SK-N-SH treated with all-trans-retinoic acid at 6 μM for 48 hours (cell line): ENCODE measurements at regions not wholly inside any gene's neighbourhood (a gene's known extent, or its start where the extent isn't known, plus 50 kb on each side); places are given as distances from the start of the nearest gene placed in this dataset.

Experiments
- ATAC-seq: fragments of 200-7000 bp; cut with Tn5 transposase; 3 replicates; pipeline ENCODE4 v1.9.1; 2020; ENCODE audit warnings: mild to moderate bottlenecking, moderate library complexity
- ARNTL ChIP-seq: fragments of 450-650 bp; formaldehyde crosslinking; IDR thresholded peaks from 2 replicates; pipeline ENCODE4 v1.5.0; 2020; ENCODE audit warnings: low read depth, mild to moderate bottlenecking, moderate library complexity, borderline replicate concordance
- BACH2 ChIP-seq: fragments of 250-450 bp; sonication (Bioruptor Pico); IDR thresholded peaks from 2 replicates; pipeline ENCODE4 v1.9.0; 2021; ENCODE audit warnings: mild to moderate bottlenecking, borderline replicate concordance
- CSDC2 ChIP-seq: fragments of 250-450 bp; sonication (Bioruptor Pico); IDR thresholded peaks from 2 replicates; pipeline ENCODE4 v1.5.0; 2020; ENCODE audit warnings: mild to moderate bottlenecking, moderate library complexity
- ESRRG ChIP-seq: fragments of 250-450 bp; sonication (Bioruptor Pico); IDR thresholded peaks from 2 replicates; pipeline ENCODE4 v1.6.1; 2021; ENCODE audit warnings: mild to moderate bottlenecking
- GLIS3 ChIP-seq: fragments of 250-450 bp; sonication (Bioruptor Pico); IDR thresholded peaks from 2 replicates; pipeline ENCODE4 v1.5.0; 2020; ENCODE audit warnings: mild to moderate bottlenecking, moderate library complexity
- ISL1 ChIP-seq: fragments of 250-450 bp; sonication (Bioruptor Pico); IDR thresholded peaks from 2 replicates; pipeline ENCODE4 v2.1.2; 2022; ENCODE audit warnings: mild to moderate bottlenecking, moderate library complexity
- OSR1 ChIP-seq: fragments of 250-450 bp; sonication (Bioruptor Pico); IDR thresholded peaks from 2 replicates; pipeline ENCODE4 v1.8.0; 2022; ENCODE audit warnings: moderate library complexity, mild to moderate bottlenecking, inconsistent platforms
- POU6F1 ChIP-seq: fragments of 250-450 bp; sonication (Bioruptor Pico); IDR thresholded peaks from 2 replicates; pipeline ENCODE4 v1.8.0; 2021; ENCODE audit warnings: low read depth, mild to moderate bottlenecking, moderate library complexity, borderline replicate concordance
- PPARA ChIP-seq: fragments of 250-450 bp; sonication (Bioruptor Pico); IDR thresholded peaks from 2 replicates; pipeline ENCODE4 v1.5.0; 2020; ENCODE audit warnings: mild to moderate bottlenecking, borderline replicate concordance
- RARB ChIP-seq: fragments of 250-450 bp; sonication (Bioruptor Pico); IDR thresholded peaks from 2 replicates; pipeline ENCODE4 v1.8.0; 2021; ENCODE audit warnings: mild to moderate bottlenecking, moderate library complexity
- TCF4 ChIP-seq: fragments of 250-450 bp; sonication (Bioruptor Pico); IDR thresholded peaks from 2 replicates; pipeline ENCODE4 v1.8.0; 2021; ENCODE audit warnings: mild to moderate bottlenecking, moderate library complexity, borderline replicate concordance
- TOX ChIP-seq: fragments of 250-450 bp; sonication (Bioruptor Pico); IDR thresholded peaks from 2 replicates; pipeline ENCODE4 v1.8.0; 2021; ENCODE audit warnings: mild to moderate bottlenecking, moderate library complexity, borderline replicate concordance
- TSHZ2 ChIP-seq: fragments of 250-450 bp; sonication (Bioruptor Pico); IDR thresholded peaks from 2 replicates; pipeline ENCODE4 v1.5.0; 2020; ENCODE audit warnings: mild to moderate bottlenecking, moderate library complexity
- ZC3H10 ChIP-seq: fragments of 250-450 bp; sonication (Bioruptor Pico); IDR thresholded peaks from 2 replicates; pipeline ENCODE4 v1.5.1; 2021; ENCODE audit warnings: mild to moderate bottlenecking, moderate library complexity
- ZFP3 ChIP-seq: fragments of 250-450 bp; sonication (Bioruptor Pico); IDR thresholded peaks from 2 replicates; pipeline ENCODE4 v1.5.0; 2020; ENCODE audit warnings: mild to moderate bottlenecking, moderate library complexity
- ZFP30 ChIP-seq: fragments of 450-650 bp; formaldehyde crosslinking; IDR thresholded peaks from 2 replicates; pipeline ENCODE4 v1.5.0; 2022; ENCODE audit warnings: mild to moderate bottlenecking, moderate library complexity
- ZNF565 ChIP-seq: fragments of 450-650 bp; formaldehyde crosslinking; conservative IDR thresholded peaks from 2 replicates; pipeline ENCODE4 v1.5.0; 2020; ENCODE audit warnings: low read depth, mild to moderate bottlenecking, moderate library complexity
- ZNF70 ChIP-seq: fragments of 450-650 bp; formaldehyde crosslinking; IDR thresholded peaks from 2 replicates; pipeline ENCODE4 v1.5.0; 2020; ENCODE audit warnings: mild to moderate bottlenecking, moderate library complexity
- ZNF8 ChIP-seq: fragments of 450-650 bp; formaldehyde crosslinking; IDR thresholded peaks from 2 replicates; pipeline ENCODE4 v1.5.0; 2020; ENCODE audit warnings: mild to moderate bottlenecking, moderate library complexity
- TF ChIP-seq, protein P1 (sequence below): fragments of 250-450 bp; sonication (Bioruptor Pico); IDR thresholded peaks from 2 replicates; pipeline ENCODE4 v1.8.0; 2020; ENCODE audit warnings: mild to moderate bottlenecking, moderate library complexity, borderline replicate concordance
- TF ChIP-seq, protein P2 (sequence below): fragments of 250-450 bp; sonication (Bioruptor Pico); IDR thresholded peaks from 2 replicates; pipeline ENCODE4 v1.5.1; 2021; ENCODE audit warnings: mild to moderate bottlenecking, moderate library complexity

- ATAC-seq: no peak
- no peak for TF ChIP-seq ZFP3
- no peak for TF ChIP-seq PPARA (CRISPR knock-in tag)
- no peak for TF ChIP-seq ESRRG (CRISPR knock-in tag)
- no peak for TF ChIP-seq TOX (CRISPR knock-in tag)
- TF ChIP-seq TSHZ2 (CRISPR knock-in tag): no peak
- no peak for TF ChIP-seq CSDC2 (CRISPR knock-in tag)
- no peak for TF ChIP-seq BACH2 (CRISPR knock-in tag)
- no peak for TF ChIP-seq TCF4 (CRISPR knock-in tag)
Observed at GRCh38 chr17:74113952-74114351, 89.5 kb upstream of the RPL38 start.

- TF ChIP-seq, protein P1, sequence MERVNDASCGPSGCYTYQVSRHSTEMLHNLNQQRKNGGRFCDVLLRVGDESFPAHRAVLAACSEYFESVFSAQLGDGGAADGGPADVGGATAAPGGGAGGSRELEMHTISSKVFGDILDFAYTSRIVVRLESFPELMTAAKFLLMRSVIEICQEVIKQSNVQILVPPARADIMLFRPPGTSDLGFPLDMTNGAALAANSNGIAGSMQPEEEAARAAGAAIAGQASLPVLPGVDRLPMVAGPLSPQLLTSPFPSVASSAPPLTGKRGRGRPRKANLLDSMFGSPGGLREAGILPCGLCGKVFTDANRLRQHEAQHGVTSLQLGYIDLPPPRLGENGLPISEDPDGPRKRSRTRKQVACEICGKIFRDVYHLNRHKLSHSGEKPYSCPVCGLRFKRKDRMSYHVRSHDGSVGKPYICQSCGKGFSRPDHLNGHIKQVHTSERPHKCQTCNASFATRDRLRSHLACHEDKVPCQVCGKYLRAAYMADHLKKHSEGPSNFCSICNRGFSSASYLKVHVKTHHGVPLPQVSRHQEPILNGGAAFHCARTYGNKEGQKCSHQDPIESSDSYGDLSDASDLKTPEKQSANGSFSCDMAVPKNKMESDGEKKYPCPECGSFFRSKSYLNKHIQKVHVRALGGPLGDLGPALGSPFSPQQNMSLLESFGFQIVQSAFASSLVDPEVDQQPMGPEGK (CRISPR knock-in tag): no peak
- TF ChIP-seq, protein P2, sequence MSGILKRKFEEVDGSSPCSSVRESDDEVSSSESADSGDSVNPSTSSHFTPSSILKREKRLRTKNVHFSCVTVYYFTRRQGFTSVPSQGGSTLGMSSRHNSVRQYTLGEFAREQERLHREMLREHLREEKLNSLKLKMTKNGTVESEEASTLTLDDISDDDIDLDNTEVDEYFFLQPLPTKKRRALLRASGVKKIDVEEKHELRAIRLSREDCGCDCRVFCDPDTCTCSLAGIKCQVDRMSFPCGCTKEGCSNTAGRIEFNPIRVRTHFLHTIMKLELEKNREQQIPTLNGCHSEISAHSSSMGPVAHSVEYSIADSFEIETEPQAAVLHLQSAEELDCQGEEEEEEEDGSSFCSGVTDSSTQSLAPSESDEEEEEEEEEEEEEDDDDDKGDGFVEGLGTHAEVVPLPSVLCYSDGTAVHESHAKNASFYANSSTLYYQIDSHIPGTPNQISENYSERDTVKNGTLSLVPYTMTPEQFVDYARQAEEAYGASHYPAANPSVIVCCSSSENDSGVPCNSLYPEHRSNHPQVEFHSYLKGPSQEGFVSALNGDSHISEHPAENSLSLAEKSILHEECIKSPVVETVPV (CRISPR knock-in tag): no peak
- no peak for TF ChIP-seq ZNF565 (CRISPR knock-in tag)
- no peak for TF ChIP-seq ZFP30 (CRISPR knock-in tag)
- no peak for TF ChIP-seq TOX (CRISPR knock-in tag)
- no peak for TF ChIP-seq CSDC2 (CRISPR knock-in tag)
- no peak for TF ChIP-seq ARNTL
- TF ChIP-seq TCF4 (CRISPR knock-in tag): no peak
- TF ChIP-seq TSHZ2 (CRISPR knock-in tag): no peak
- no peak for TF ChIP-seq BACH2 (CRISPR knock-in tag)
- TF ChIP-seq OSR1: no peak
- no peak for TF ChIP-seq ISL1 (CRISPR knock-in tag)
- TF ChIP-seq ZNF8 (CRISPR knock-in tag): no peak
- TF ChIP-seq ZNF70 (CRISPR knock-in tag): no peak
- no peak for TF ChIP-seq GLIS3 (CRISPR knock-in tag)
- no peak for TF ChIP-seq ZC3H10
- no peak for TF ChIP-seq PPARA (CRISPR knock-in tag)
- no peak for ATAC-seq
Observed at GRCh38 chr17:74114881-74115470, 88.5 kb upstream of the RPL38 start.

GRCh38 chr17:74115586-74115985 is 87.9 kb upstream of the RPL38 start:
- TF ChIP-seq ZNF565 (CRISPR knock-in tag) (no peak), POU6F1 (CRISPR knock-in tag) (no peak), ZNF70 (CRISPR knock-in tag) (no peak), RARB (CRISPR knock-in tag) (no peak), OSR1 (no peak), ARNTL (no peak), ZFP30 (CRISPR knock-in tag) (no peak), ISL1 (CRISPR knock-in tag) (no peak)
- ATAC-seq: no peak
